Small intestine (tissue), 7 donors: ENCODE measurements at regions not wholly inside any gene's neighbourhood (a gene's known extent, or its start where the extent isn't known, plus 50 kb on each side); places are given as distances from the start of the nearest gene placed in this dataset.
"Not testable (repeated sequence)": the region's sequence is repeated elsewhere in the genome, so short reads cannot be mapped to it uniquely, and the experiment has no call there.

Experiments used
- DNase-seq, 2 donors: peaks; one replicate each; pipeline versions ENCODE4 v3.0.0 to v3.0.0-alpha.2; 2013
- FAIRE-seq: peaks from 2 replicates; lab custom pipeline; 2012; peaks lifted over from hg19 to GRCh38; lab: Jason Lieb, UNC
- H3K27ac ChIP-seq, 3 donors: one replicate each; pipeline ENCODE4 v1.5.1; 2013; ENCODE audit warnings: low read length in 2 of 3, mild to moderate bottlenecking in 2 of 3, control low read depth in 1 of 3, inconsistent platforms in 1 of 3, low read depth in 1 of 3, moderate library complexity in 1 of 3
- H3K27me3 ChIP-seq, 3 donors: one replicate each; pipeline ENCODE4 v1.6.1; 2013; ENCODE audit warnings: low read length in 3 of 3, inconsistent platforms in 1 of 3; ENCODE audit not compliant: control insufficient read depth in 3 of 3, insufficient read depth in 3 of 3
- H3K36me3 ChIP-seq, 3 donors: one replicate each; pipeline ENCODE4 v1.6.1; 2013; ENCODE audit warnings: low read length in 3 of 3, inconsistent platforms in 1 of 3, low read depth in 1 of 3, mild to moderate bottlenecking in 1 of 3, moderate library complexity in 1 of 3; ENCODE audit not compliant: control insufficient read depth in 3 of 3, insufficient read depth in 2 of 3
- H3K4me1 ChIP-seq, 3 donors: one replicate each; pipeline ENCODE4 v1.6.1; 2013; ENCODE audit warnings: low read length in 2 of 3, inconsistent platforms in 1 of 3, low read depth in 1 of 3, mild to moderate bottlenecking in 1 of 3, moderate library complexity in 1 of 3; ENCODE audit not compliant: control insufficient read depth in 3 of 3, insufficient read depth in 2 of 3
- H3K4me3 ChIP-seq, 3 donors: one replicate each; pipeline ENCODE4 v1.5.1; 2013; ENCODE audit warnings: low read length in 3 of 3, control low read depth in 1 of 3, inconsistent platforms in 1 of 3, low read depth in 1 of 3, mild to moderate bottlenecking in 1 of 3, moderate library complexity in 1 of 3
- H3K9me3 ChIP-seq, 2 donors: one replicate each; pipeline ENCODE4 v1.6.1; 2013; ENCODE audit warnings: low read depth in 1 of 2, low read length in 1 of 2; ENCODE audit not compliant: control insufficient read depth in 2 of 2, insufficient read depth in 1 of 2
- WGBS, 3 donors: extraction: QIAGEN DNeasy Blood & Tissue Kit; methylation state at CpG; one replicate each; pipeline ENCODE4 v1.1.7; 2013; 5-methylcytosine and 5-hydroxymethylcytosine counted together
- donor health status: healthy with polysubstance abuse.
- donor health status: control.
- donor health status: control.
- donor health status: Bipolar disorder and iron deficiency.
- donor health status: healthy.

DNA sequence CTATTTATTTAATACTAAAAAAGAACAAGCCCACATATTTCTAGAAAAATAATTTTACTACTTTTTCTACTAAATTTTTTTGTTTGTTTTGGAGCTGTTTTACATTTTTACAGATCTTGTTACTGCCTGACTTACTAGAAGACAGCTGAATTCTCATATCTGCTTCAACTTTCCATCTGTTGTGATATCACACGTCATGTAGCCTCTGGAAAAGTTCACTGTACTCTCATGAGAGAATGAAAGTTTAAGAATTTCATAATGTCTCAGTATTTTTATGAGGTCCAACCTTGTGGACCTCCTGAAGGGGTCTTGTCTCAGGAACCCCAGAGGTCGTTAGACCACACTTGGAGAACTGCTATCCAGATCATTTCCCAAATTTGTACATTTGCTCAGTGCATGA is 81.7 kb upstream of the MTHFD1L start:
- WGBS, 3 donors, result 85 to 92% (median 89%) methylated on average over 2 of the region's 2 CpGs
- no peak overlapping the region for H3K4me3 ChIP-seq
- no peaks in the 10 kb centered on the region for H3K27me3 ChIP-seq
- H3K36me3 ChIP-seq, result peaks cover 0 to 2% (median 0%) of the 10 kb centered on the region in 3 donors
- H3K4me1 ChIP-seq, result no peaks in the 10 kb centered on the region
- DNase-seq, result no peak
- no peak overlapping the region for H3K27ac ChIP-seq
- H3K9me3 ChIP-seq, result no peaks in the 10 kb centered on the region
- FAIRE-seq, result no peak

GRCh38 chr6:150787429-150787828 is 78.1 kb upstream of the MTHFD1L start:
- DNase-seq (no peak), FAIRE-seq (no peak)
- Histone ChIP-seq H3K27ac (no peak overlapping the region), H3K36me3 (peaks cover 0 to 5% (median 0%) of the 10 kb centered on the region in 3 donors), H3K9me3 (no peaks in the 10 kb centered on the region), H3K4me1 (no peaks in the 10 kb centered on the region), H3K4me3 (no peak overlapping the region), H3K27me3 (no peaks in the 10 kb centered on the region)
- 81 to 97% (median 89%) methylated on average over 7 of the region's 7 CpGs for WGBS, 3 donors

- Histone ChIP-seq H3K27me3 (no peaks in the 10 kb centered on the region), H3K9me3 (no peaks in the 10 kb centered on the region), H3K4me3 (no peak overlapping the region), H3K4me1 (no peaks in the 10 kb centered on the region), H3K36me3 (peaks cover 0 to 5% (median 0%) of the 10 kb centered on the region in 3 donors), H3K27ac (no peak overlapping the region)
- no peak for FAIRE-seq
- DNase-seq, result no peak
- WGBS, 3 donors, result 64 to 80% (median 73%) methylated on average over 6 of the region's 6 CpGs
Measured at GRCh38 chr6:150788089-150788488, 77.4 kb upstream of the MTHFD1L start.

GRCh38 chr6:150789906-150790305 is 75.6 kb upstream of the MTHFD1L start:
- H3K27me3 ChIP-seq, H3K4me3 ChIP-seq, FAIRE-seq, DNase-seq, H3K4me1 ChIP-seq, H3K36me3 ChIP-seq, H3K9me3 ChIP-seq, H3K27ac ChIP-seq: not testable (repeated sequence)
- WGBS, 3 donors, result 94 to 95% (median 94%) methylated on average over 6 of the region's 6 CpGs

GRCh38 chr6:150791717-150792116 is 73.8 kb upstream of the MTHFD1L start:
- no peak for FAIRE-seq

DNA sequence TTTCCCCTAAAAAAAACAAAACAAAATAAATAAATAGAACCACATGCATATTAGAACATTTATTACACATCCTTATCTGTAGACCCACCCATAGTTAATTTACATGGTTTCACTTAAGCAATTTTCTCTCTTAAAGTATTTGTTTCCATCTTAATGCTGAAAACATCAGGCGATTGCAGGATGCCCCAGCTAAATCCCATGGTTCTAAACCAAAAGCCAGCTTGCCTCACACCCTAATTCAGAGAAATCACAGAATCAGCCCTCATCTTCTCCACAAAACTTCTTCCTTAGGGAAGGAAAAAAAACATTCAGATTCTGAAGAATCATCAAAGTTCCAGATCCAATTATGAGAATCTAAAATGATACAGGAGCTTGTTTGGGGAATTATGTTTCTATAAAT is 67.6 kb upstream of the MTHFD1L start:
- H3K9me3 ChIP-seq, result no peaks in the 10 kb centered on the region
- 89 to 94% (median 90%) methylated on average over 1 of the region's 1 CpG for WGBS, 3 donors
- H3K36me3 ChIP-seq, result peaks cover 0 to 5% (median 3%) of the 10 kb centered on the region in 3 donors
- no peaks in the 10 kb centered on the region for H3K27me3 ChIP-seq
- H3K27ac ChIP-seq, result no peak overlapping the region
- FAIRE-seq, result no peak
- no peak overlapping the region for H3K4me3 ChIP-seq
- H3K4me1 ChIP-seq, result no peaks in the 10 kb centered on the region
- no peak for DNase-seq

More at GRCh38 chr6:150791717-150792116, 73.8 kb upstream of the MTHFD1L start:
- no peak overlapping the region for H3K27ac ChIP-seq
- no peak for DNase-seq
- no peaks in the 10 kb centered on the region for H3K27me3 ChIP-seq
- H3K36me3 ChIP-seq, result peaks cover 0 to 4% (median 0%) of the 10 kb centered on the region in 3 donors
- H3K4me1 ChIP-seq, result no peaks in the 10 kb centered on the region
- H3K4me3 ChIP-seq, result no peak overlapping the region
- WGBS, 3 donors, result 84 to 94% (median 87%) methylated on average over 1 of the region's 1 CpG
- no peaks in the 10 kb centered on the region for H3K9me3 ChIP-seq

GRCh38 chr6:150799276-150799805 is 66.2 kb upstream of the MTHFD1L start:
- peaks cover 0 to 5% (median 3%) of the 10 kb centered on the region in 3 donors for H3K36me3 ChIP-seq
- no peaks in the 10 kb centered on the region for H3K27me3 ChIP-seq
- no peak overlapping the region for H3K4me3 ChIP-seq
- no peaks in the 10 kb centered on the region for H3K4me1 ChIP-seq
- 91 to 94% (median 92%) methylated on average over 4 of the region's 4 CpGs for WGBS, 3 donors
- DNase-seq, result no peak
- H3K27ac ChIP-seq, result no peak overlapping the region
- FAIRE-seq, result no peak
- no peaks in the 10 kb centered on the region for H3K9me3 ChIP-seq

DNA sequence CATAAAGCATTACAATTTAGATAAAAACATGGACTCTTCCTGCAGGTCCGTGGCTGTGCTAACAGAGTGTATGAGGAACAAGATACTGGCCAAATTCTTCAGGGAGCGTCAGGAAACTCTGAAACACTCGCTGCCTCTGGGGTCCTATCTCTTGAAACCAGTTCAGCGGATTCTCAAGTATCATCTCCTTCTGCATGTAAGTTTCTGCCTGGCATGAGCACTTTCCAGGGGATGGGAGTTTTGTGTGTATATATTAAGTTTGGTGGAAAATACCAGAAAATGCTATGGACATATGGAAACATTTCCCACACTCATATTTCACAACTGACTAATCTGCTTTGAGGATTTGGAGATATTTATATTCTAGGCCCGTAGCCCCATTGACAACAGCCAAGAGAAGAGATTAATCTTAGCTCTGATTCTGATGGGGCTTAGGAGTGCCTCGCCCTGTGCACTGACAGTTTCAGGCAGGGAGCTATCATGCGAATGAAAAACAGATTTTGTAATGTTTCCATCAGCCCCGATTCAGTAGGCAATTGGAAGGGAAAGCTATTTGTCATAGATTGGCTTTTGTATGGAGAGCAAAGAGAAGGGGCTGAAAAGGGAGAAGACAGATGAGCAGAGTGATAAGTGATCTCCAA is 64.7 kb upstream of the MTHFD1L start:
- no peaks in the 10 kb centered on the region for H3K27me3 ChIP-seq
- peaks cover 0 to 5% (median 3%) of the 10 kb centered on the region in 3 donors for H3K36me3 ChIP-seq
- WGBS, 3 donors, result 70 to 90% (median 89%) methylated on average over 8 of the region's 8 CpGs
- no peak overlapping the region for H3K4me3 ChIP-seq
- no peaks in the 10 kb centered on the region for H3K9me3 ChIP-seq
- no peak overlapping the region for H3K27ac ChIP-seq
- H3K4me1 ChIP-seq, result no peaks in the 10 kb centered on the region
- DNase-seq, result no peak
- no peak for FAIRE-seq
